Natural killer cell (primary cell): ENCODE measurements at regions not wholly inside any gene's neighbourhood (a gene's known extent, or its start where the extent isn't known, plus 50 kb on each side); places are given as distances from the start of the nearest gene placed in this dataset.
"Not testable (repeated sequence)": the region's sequence is repeated elsewhere in the genome, so short reads cannot be mapped to it uniquely, and the experiment has no call there.

Source experiments
- ATAC-seq, 3 donors: fragments of 150-1000 bp in 2 of 3; fragments of 200-7000 bp in 1 of 3; cut with Tn5 transposase; 1 replicate in 1 of 3; 2 replicates in 2 of 3; pipeline ENCODE4 v1.10.0; 2021; ENCODE audit warnings: mild to moderate bottlenecking in 2 of 3, moderate library complexity in 2 of 3
- DNase-seq, 2 donors: peaks; one replicate each; pipeline versions ENCODE4 v3.0.0 to v3.0.0-alpha.2; 2013 to 2021; ENCODE audit warnings: mixed read lengths in 1 of 2
- H3K27ac ChIP-seq: one replicate; pipeline ENCODE4 v1.5.1; 2013; ENCODE audit warnings: mild to moderate bottlenecking, low read length
- H3K27me3 ChIP-seq: one replicate; pipeline ENCODE4 v1.6.1; 2013; ENCODE audit warnings: low read length; ENCODE audit not compliant: control insufficient read depth, insufficient read depth
- H3K36me3 ChIP-seq: one replicate; pipeline ENCODE4 v1.6.1; 2013; ENCODE audit warnings: low read length; ENCODE audit not compliant: control insufficient read depth, insufficient read depth
- H3K4me1 ChIP-seq: one replicate; pipeline ENCODE4 v1.6.1; 2013; ENCODE audit warnings: low read length; ENCODE audit not compliant: control insufficient read depth, insufficient read depth
- H3K4me3 ChIP-seq: one replicate; pipeline ENCODE4 v1.5.1; 2013; ENCODE audit warnings: low read length
- H3K9me3 ChIP-seq: one replicate; pipeline ENCODE4 v1.6.1; 2013; ENCODE audit warnings: low read length; ENCODE audit not compliant: control insufficient read depth, insufficient read depth
- H3K27ac Mint-ChIP-seq, 2 donors: one replicate each; pipeline ENCODE4 v1.8.0; 2022; ENCODE audit warnings: mild to moderate bottlenecking in 2 of 2, mixed read lengths in 2 of 2, moderate library complexity in 1 of 2
- H3K27me3 Mint-ChIP-seq, 2 donors: one replicate each; pipeline ENCODE4 v1.8.0; 2022; ENCODE audit warnings: low read depth in 2 of 2, mixed read lengths in 2 of 2
- H3K36me3 Mint-ChIP-seq: one replicate; pipeline ENCODE4 v1.8.0; 2022; ENCODE audit warnings: mixed read lengths
- H3K4me1 Mint-ChIP-seq, 2 donors: one replicate each; pipeline ENCODE4 v1.8.0; 2022; ENCODE audit warnings: mixed read lengths in 2 of 2
- H3K4me3 Mint-ChIP-seq: one replicate; pipeline ENCODE4 v1.8.0; 2022; ENCODE audit warnings: mild to moderate bottlenecking, moderate library complexity, mixed read lengths
- H3K9me3 Mint-ChIP-seq, 2 donors: one replicate each; pipeline ENCODE4 v1.8.0; 2022; ENCODE audit warnings: mixed read lengths in 2 of 2
- CTCF ChIP-seq: fragments of 200-600 bp; IDR thresholded peaks from one replicate; pipeline ENCODE4 v1.8.0; 2022; ENCODE audit warnings: antibody characterized with exemption
- WGBS: methylation state at CpG from one replicate; pipeline ENCODE4 v1.1.7; 2013; ENCODE audit warnings: missing lambda C conversion rate; ENCODE audit not compliant: insufficient coverage; 5-methylcytosine and 5-hydroxymethylcytosine counted together
- intact Hi-C: fragments of 100-400 bp; cut with micrococcal nuclease; formaldehyde crosslinking; loops from one replicate; pipeline ENCODE4 v1.14.2; 2022

GRCh38 chr12:37543131-37543965 is 773.2 kb upstream of the ALG10B start:
- Histone ChIP-seq H3K4me1 (no peaks in the 10 kb centered on the region), H3K36me3 (no peaks in the 10 kb centered on the region), H3K27ac (no peak overlapping the region), H3K27me3 (no peaks in the 10 kb centered on the region), H3K9me3 (peaks cover 63% of the 10 kb centered on the region), H3K4me3 (no peak overlapping the region)
- ATAC-seq, result no peak
- Mint-ChIP-seq H3K27me3 (no peaks in the 10 kb centered on the region), H3K4me1 (no peaks in the 10 kb centered on the region), H3K36me3 (peaks cover 13% of the 10 kb centered on the region), H3K4me3 (no peak overlapping the region), H3K9me3 (peaks cover 12 to 17% of the 10 kb centered on the region in 2 donors), H3K27ac (no peak overlapping the region)
- TF ChIP-seq CTCF, result no peak
- intact Hi-C loops, result no loop called here
- DNase-seq, result no peak
- WGBS, result 77% methylated on average over 35 of the region's 35 CpGs

GRCh38 chr12:37543966-37544668 is 772.5 kb upstream of the ALG10B start:
- intact Hi-C loops, result no loop called here
- 91% methylated on average over 24 of the region's 27 CpGs for WGBS
- H3K4me3 Mint-ChIP-seq, result no peak overlapping the region

GRCh38 chr12:37544669-37545330 is 771.8 kb upstream of the ALG10B start:
- H3K4me1 ChIP-seq, H3K4me1 Mint-ChIP-seq, intact Hi-C loops, H3K27me3 Mint-ChIP-seq, ATAC-seq, DNase-seq, H3K27ac ChIP-seq, H3K36me3 ChIP-seq, H3K27me3 ChIP-seq, H3K4me3 Mint-ChIP-seq, H3K4me3 ChIP-seq, H3K27ac Mint-ChIP-seq: not testable (repeated sequence)
- 87% methylated on average over 9 of the region's 9 CpGs for WGBS
- H3K9me3 Mint-ChIP-seq, result peaks cover 18 to 24% of the 10 kb centered on the region in 2 donors
- peaks cover 27% of the 10 kb centered on the region for H3K36me3 Mint-ChIP-seq
- H3K9me3 ChIP-seq, result peaks cover 73% of the 10 kb centered on the region

More at GRCh38 chr12:37543966-37544668, 772.5 kb upstream of the ALG10B start:
- no peak for TF ChIP-seq CTCF
- Mint-ChIP-seq H3K9me3 (peaks cover 18 to 23% of the 10 kb centered on the region in 2 donors), H3K27ac (no peak overlapping the region), H3K36me3 (peaks cover 21% of the 10 kb centered on the region), H3K27me3 (no peaks in the 10 kb centered on the region), H3K4me1 (no peaks in the 10 kb centered on the region)
- Histone ChIP-seq H3K27ac (no peak overlapping the region), H3K4me1 (no peaks in the 10 kb centered on the region), H3K27me3 (no peaks in the 10 kb centered on the region), H3K4me3 (no peak overlapping the region), H3K9me3 (peaks cover 69% of the 10 kb centered on the region), H3K36me3 (no peaks in the 10 kb centered on the region)
- ATAC-seq, result peak in 1 of 3 donors; percentile 17
- no peak for DNase-seq

GRCh38 chr12:37545759-37546158 is 770.8 kb upstream of the ALG10B start:
- Mint-ChIP-seq H3K9me3 (peaks cover 20 to 25% of the 10 kb centered on the region in 2 donors), H3K27ac (no peak overlapping the region), H3K27me3 (no peaks in the 10 kb centered on the region), H3K4me1 (no peaks in the 10 kb centered on the region), H3K4me3 (no peak overlapping the region), H3K36me3 (peaks cover 35% of the 10 kb centered on the region)
- Histone ChIP-seq H3K9me3 (peaks cover 71% of the 10 kb centered on the region), H3K27me3 (no peaks in the 10 kb centered on the region), H3K4me1 (no peaks in the 10 kb centered on the region), H3K36me3 (no peaks in the 10 kb centered on the region), H3K27ac (no peak overlapping the region), H3K4me3 (no peak overlapping the region)
- ATAC-seq, result no peak
- no peak for DNase-seq
- TF ChIP-seq CTCF, result no peak
- 86% methylated on average over 9 of the region's 9 CpGs for WGBS
- intact Hi-C loops, result no loop called here
